NCI-H2171 (cell line): ENCODE measurements at regions not wholly inside any gene's neighbourhood (a gene's known extent, or its start where the extent isn't known, plus 50 kb on each side); places are given as distances from the start of the nearest gene placed in this dataset.
"Not testable (repeated sequence)": the region's sequence is repeated elsewhere in the genome, so short reads cannot be mapped to it uniquely, and the experiment has no call there.

Source experiments
- DNase-seq: peaks from one replicate; lab custom pipeline; 2025; lab: John Stamatoyannopoulos, UW

DNA sequence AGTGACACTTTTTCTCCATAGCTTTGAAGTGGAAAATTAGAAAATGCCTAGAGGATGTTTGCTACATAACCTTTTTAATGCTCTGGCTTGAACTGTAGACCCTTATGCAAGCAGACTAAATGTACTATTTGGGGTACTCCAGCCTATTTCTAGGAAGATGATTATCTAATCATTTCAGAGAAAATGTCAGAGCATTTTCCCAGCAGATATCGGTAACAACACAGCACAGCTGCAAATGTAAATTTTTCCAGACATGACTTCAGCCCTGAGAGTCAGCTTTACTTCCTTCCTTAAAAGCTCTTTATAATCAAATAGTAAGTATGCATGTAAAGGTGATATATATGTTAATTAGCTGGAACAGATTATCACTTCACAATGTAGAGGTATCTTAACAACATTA is 1647.1 kb downstream of the SUCLG1 start:
- DNase-seq, result no peak

DNA sequence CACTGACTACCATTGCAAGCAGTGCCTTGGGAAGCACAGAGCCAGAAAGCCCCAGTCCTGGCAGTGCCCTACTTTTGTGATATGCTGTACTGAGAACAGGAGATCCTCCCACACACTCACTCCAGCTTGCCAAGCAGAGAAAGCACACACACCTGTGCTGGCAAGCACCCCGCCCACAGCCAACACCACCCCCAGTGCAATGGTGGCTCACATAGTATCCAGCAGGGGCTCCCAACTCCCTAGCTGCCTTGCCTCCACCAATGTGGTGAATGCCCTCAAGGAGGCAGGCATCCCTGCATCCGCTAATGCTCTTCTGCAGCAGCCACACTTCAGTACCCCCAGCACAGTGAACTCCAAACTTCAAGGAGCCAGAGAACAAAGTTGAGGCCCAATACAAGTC is 1655.8 kb downstream of the SUCLG1 start:
- DNase-seq, result no peak

DNA sequence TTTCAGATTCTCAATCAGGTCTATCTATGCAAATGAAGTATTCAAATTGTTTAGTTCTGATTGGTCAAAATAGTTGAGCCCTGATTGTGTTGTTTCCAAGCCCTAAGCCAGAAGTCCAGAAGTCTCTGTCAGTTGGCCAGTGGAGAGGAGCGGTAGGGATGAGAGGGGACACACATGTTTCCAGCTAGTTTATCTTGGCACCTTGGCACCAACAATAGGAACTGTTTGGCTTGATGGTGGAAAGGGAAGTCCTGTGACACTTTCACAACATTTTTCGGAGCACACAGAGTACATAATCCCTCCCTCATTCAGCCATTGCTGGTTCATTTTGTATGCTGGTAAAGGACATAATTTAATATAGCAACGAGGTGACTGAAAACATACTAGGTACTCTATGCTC is 1661.6 kb downstream of the SUCLG1 start:
- no peak for DNase-seq

DNA sequence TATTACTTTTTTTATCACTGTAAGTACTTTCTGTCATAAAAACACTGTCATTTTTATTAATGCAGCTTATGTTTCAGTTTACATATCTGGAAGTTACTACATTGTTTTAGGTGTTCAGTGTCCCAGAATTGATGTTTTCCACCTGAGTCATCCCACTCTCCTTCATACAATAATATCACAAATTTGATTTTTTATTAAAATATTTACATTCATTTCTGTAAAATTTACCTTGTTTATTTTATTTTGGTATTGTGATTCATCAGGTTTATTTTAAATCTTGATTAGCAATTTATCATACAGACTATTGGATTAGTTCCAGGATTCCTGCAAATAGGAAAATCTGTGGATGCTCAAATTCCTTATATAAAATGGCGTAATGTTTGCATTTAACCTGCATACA is 1662.9 kb downstream of the SUCLG1 start:
- no peak for DNase-seq

DNA sequence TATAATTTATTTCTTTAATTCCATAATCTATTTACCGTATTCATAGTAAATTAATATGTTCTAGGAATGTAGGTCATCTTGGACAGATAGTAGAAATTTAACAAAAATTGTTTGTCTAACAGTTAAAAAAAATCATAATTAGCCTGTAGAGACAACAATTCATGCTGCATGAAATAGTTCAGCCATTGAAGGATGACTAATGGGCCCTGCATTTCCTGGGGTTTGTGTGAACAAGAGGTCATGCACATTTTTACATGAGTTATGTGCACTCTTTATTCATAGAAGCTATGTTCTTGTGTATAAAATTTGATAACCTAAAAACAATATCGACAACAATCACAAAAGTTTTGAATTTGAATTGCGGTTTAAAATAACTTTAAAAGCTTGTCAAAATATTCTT is 1663.6 kb downstream of the SUCLG1 start:
- DNase-seq, result no peak

DNA sequence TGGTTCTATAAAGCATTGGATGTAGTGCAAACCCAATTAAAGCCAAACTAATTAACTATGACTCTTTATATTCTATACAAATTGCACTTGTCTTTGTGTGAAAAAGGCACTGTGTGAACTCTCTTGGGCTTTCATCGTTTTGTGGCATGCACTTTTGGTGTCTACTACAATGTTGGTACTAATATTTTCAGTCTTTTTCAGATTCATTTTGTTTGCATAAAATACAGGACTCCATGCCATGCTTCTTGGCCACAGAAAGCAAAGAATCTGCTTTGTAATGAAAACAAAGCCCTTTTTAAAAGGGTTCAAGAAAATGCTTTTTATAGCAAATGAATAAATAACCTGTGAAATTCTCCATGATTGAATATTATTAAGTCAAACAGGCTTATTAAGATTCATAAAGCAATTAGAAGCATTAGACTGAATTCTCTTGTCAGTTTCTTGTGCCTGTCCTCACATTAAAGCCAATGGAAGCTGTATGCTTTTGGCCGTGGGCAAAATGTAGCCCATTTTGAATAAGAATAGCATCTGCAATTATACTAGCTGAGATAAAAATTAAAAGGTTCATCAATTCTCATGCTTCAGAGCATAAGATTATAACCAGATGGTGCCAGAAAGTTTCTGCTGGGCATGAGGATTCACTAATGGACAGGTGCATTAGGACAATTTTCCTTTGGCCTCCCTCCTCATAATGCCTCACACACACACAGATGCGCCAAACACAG is 1665.2 kb downstream of the SUCLG1 start:
- no peak for DNase-seq

DNA sequence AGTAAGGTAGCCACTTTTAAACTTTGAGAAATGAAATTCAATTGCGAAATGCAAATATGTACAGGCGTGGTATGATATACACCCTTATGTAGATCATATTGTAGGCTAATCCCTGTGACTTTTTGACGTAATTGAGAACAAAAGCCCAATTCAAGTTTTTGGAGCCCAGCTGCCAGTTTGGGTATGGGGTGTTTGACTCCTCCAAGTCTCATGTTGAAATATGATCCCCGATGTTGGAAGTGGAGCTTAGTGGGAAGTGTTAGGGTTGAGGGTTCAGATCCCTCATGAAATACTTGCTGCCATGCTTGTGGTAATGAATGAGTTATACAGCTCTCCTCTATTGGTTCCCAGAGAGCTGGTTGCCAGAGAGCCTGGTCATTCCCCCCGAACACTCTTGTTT is 1666.8 kb downstream of the SUCLG1 start:
- no peak for DNase-seq

DNA sequence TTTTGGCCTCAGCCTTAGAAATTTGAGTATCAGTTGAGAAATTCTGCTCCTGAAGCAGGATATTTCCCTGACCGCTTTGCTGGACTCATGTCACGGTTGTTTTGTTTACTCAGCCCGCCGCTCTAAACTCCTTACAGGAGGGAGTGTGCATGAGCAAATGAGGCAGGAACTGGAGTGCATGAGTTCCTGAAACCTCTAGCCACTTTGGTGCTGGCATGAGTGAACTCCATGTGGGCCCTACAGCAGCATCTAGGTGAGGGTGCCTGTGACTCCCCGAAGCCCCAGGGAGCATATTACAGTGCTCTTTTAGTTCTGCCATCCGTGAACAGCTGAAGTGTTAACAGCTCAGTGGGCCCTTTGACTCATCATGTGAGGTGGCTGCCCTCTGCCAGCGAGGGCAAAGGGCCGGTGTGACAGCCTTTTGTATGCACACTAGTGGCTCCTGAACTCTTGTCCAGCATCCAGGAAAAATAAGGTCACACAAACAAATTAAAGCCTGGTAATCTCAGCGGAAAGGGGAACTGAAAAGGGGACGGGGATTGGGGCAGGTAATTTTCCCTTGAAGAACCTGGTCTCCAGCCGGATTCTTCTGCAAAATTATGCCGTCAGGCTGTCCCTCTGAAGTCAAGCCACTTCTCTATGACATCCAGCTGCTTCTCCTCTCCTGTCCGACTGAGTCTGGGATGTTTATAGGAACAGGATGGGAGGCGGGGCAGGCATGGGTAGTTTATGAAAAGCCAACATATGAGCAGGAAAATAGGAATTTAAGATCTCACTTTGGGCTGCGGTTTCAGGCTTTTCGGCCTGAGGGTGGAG is 1668.7 kb downstream of the SUCLG1 start:
- no peak for DNase-seq

DNA sequence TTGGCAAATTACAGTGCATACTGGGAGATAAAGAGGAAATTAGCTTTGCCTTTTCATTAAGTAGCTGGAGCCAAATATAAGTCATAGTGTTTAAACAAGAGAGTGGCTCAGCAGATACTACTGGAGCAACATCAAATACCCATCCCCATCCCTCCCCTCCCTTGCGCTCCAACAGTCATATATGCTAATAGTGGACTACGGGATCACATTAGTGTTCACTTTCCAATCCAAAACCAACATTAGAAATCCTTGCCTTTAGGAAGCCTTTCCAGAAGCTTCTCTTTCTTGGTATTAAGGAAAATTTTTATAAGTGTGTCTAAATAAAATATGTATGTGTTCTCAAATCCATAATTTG is 1669.3 kb downstream of the SUCLG1 start:
- no peak for DNase-seq

DNA sequence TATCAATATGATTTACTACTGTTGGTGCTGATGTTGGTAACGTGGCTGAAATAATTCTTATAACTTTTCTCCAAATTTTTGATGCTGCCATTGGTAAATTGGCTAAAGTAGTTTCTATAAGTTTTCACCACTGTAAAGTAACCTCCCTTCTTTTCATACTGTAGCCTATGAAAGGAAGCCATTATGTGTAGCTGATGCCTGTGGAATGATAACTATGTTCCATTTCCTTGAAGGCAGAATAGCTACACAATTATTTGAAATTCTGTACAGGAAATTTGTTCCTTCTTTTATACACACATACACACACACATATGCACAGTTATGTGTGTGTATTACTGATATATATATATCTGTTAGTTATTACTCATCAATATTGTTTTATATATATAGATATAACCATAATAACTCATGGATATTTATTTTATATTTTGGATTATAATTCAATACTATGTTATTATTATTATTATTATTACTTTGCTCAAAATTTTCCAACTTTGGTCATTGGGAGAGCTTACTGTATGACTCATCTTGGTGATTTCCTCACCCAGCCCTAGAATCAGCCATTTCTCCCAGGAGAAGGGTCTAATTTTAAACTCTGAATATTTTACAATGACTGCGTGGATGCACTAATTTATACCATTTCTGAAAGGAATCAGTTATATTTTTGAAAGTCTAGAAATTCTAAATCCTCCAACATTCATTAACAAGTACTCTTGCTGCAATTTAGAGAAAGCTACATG is 1677.7 kb downstream of the SUCLG1 start:
- no peak for DNase-seq

DNA sequence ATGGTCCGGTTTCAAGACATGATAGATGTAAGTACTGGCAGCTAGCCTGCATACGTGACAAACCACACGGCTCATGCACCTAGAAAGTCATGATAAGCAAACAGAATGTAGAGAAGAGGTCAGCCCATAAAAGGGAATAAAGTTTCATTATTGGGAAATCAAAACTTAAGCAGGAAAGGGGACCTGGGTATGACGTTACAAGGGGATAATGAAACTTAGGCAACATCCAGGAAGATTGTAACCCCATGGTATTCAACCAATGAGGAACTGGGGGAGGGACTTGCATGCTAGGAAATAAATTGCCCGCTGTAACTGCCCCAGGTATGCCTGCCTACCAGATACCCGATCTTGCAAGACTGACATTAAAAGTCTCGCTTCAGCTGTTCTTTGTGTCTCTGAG is 1679.0 kb downstream of the SUCLG1 start:
- DNase-seq, result no peak

DNA sequence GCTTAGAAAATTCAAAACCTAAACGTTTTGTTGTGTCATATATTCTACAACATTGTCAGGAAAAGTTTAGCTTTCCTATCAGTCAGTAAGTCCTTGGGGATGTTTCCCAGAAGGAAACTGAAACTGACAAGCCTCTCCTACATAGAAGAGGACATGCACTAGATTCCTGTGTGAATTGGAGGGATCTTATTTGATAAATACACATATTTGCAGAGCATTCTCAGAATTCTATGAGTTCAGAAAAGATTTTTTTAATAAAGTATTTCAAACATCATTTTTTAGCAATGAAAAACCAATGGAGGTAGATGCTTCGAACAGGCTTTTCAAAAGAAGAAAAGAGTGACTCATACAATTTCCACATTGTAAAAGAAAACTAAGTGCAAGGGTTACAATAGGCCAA is 1706.7 kb downstream of the SUCLG1 start:
- no peak for DNase-seq

DNA sequence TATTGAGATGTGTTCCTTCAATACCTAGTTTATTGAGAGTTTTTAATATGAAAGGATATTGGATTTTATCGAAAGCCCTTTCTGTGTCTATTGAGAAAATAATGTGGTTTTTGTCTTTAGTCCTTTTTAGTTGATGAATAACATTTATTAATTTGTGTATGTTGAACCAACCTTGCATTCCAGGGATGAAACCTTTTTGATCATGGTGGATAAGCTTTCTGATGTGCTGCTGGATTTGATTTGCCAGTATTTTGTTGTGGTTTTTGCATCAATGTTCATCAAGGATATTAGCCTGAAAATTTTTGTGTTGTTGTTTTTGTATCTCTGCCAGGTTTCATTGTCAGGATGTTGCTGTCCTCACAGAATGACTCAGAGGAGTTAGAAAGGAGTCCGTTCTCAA is 1710.4 kb downstream of the SUCLG1 start:
- DNase-seq, result no peak

DNA sequence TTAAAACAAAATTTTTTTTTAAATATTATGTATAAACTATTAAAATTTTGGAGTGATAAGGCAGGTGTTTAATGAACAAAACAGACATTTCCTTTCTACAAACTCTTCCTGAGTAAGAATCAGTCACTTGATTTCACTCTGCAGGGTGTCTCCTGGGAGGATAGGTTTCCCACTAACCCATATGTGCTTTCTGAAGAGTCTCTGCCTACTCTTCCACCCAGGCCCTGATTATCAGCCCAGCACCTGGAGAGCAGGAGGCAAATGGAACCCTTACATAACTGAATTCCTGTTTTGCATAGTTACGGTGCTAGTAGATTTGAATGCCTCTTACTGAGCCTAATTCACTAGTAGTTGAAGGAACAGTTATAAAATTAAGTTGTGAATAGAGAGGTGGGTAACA is 1718.6 kb downstream of the SUCLG1 start:
- no peak for DNase-seq

DNA sequence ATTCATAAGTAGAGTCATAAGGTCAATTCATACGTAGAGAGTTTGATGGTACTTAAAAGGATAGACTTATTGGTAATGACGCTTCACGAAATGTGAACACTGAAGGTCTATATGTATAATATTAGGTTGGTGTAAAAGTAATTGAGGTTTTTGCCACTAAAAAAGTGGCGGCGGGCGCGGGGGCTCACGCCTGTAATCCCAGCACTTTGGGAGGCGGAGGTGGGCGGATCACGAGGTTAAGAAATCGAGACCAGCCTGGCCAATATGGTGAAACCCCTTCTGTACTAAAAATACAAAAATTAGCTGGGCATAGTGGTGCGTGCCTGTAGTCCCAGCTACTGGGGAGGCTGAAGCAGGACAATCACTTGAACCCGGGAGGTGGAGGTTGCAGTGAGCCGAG is 1721.1 kb downstream of the SUCLG1 start:
- DNase-seq, result not testable (repeated sequence)

DNA sequence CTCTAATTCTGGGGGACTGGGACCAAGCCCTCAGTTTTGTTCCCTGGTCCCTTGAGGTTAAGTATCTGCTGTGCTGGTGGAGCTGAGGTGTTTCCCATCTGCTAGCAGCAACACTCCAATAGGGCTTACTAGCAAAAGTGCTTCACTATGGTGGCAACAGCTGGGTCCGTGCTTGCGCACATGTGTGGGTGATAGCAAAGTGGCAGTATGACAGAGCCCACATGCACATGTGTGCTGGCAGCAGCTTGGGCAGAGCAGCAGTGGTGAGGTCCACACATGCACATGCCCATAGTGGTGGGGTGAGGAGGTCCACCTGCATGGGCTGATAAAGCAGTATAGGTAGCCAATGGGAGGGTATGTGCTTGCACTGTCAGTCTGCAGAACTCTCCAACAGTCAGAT is 1723.7 kb downstream of the SUCLG1 start:
- no peak for DNase-seq

DNA sequence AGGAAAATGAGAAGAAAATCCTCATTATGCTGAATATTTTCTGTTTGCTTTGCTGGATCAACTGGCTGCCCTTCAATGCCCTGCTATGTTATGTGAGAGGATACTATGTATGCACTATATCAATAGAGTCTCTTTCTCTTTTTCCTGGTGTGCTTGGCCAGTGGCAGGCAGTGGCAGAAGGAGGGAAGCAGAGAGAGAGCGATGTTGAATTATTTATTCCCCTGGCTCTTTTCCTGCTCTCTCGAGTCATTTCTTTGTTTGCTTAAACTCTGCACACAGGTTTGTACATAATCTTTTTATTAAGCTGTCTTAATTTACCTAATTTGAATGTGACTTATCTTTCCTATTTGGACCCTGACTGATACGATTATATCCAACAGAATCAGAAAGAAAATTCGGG is 1727.3 kb downstream of the SUCLG1 start:
- no peak for DNase-seq

DNA sequence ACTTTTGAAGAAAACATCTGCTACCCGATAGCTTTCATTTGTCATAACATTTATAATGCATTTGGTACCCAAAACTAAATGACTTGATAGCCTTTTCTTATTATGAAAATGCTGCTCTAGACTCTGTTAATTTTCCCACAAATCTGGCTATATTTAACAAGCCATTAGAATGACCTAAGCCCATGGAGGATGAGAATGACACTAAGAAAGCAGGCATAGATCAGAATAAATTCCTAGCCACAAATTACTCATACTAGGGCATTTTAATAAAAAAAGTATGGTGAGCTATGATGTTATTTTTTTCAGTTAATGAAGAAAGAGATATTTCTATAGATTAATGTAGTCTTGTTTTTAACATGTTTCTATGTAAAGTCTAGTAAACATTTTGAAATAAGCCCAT is 1728.3 kb downstream of the SUCLG1 start:
- DNase-seq, result no peak

DNA sequence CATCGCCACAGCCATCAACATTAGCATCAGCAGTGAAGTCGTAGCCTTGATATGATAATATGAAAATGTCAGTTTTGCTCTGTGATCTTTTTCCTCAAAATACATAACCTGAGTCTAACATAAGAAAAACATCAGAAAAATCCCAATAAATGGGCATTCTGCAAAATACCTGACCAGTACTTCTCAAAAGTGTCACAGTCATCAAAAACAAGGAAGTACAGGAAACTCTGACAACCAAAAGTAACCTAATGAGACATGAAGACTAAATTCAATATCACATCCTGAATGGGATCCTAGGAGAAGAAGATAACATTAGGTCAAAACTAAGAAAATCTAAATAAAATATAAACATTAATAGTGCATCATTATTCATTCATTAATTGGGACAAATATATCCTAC is 1731.0 kb downstream of the SUCLG1 start:
- no peak for DNase-seq

DNA sequence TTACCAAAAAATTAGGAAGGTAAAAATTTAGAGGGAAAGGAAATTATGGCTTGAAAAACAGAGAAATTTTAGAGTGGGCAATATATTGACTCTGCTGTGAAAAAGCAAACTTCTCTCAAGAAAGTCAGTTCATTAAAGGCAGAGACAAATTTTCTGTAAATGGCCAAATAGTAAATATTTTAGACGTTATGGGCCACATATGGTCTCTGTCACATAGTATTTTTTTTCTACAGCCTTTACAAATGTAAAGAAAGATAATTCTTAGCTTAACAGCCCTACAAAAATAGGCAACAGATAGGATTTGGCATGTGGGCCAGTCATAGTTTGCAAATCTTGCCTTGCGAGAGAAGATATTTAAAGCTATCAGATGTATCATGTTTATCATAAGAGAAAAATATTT is 1750.4 kb downstream of the SUCLG1 start:
- DNase-seq, result no peak

DNA sequence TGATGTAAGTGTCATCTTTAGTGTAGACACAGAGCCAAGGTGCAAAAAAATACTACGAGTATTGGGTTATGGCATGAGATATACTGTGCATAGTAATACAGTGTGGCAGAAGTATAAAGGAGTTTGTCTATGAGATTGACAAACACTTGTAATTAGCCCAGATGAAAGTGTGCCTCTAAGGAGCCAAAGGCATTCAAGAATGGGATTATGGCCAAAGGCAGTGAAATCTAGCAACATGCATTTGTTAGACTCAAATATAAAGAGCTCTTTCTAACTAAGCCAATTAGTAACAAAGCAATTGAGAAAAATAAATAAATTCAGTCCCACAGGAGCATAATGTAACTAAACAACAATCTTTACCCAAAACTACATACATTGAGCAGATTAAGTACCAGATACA is 1761.8 kb downstream of the SUCLG1 start:
- DNase-seq, result no peak

DNA sequence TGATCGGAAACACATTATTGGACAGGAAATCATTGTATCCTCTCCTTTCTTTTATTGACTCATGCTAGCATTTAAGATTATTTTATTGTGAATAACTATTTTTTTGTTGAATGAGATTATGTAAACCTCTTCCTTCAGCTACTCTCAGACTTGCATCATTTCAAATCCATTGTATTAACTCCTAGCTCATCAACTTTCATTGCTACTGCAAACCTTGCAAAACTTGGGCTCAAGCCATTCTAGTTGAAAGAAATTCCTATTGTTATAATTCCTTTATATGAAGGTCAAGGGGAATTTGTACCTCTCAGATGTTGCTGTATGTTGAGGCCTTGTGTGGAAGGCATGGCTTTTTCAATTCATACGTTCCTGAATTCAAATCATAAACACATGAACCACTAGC is 1764.6 kb downstream of the SUCLG1 start:
- DNase-seq, result no peak

DNA sequence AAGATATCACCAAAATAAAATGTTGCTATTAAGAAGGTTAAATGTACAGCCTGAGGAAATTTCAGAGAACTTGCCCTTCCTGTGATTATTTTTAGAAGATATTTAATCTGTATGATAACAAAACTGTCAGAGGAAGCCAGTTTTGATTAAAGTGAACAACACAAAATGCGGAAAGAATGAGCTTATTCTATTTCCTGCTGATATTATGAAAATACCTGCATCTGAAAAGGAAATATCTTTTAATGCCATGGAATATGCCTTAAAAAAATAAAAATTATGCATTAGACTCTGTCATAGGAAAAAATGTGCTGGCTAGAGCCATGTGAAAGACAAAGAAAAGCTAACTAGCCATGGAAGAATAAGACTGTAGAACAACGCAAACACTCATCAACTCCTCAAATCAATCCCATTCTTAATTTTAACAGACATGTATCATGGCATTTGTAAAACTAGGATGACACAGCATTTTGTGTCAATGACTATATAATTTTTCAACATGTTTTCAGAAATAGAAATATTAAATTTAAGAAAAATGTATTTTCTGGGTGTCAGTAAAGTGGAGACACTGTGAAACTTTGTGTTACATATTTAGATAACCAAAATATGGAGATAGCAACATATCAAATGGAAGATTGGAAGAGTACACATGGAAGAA is 1768.2 kb downstream of the SUCLG1 start:
- DNase-seq, result no peak
